Neural cell (in vitro differentiated cells): ENCODE measurements at regions not wholly inside any gene's neighbourhood (a gene's known extent, or its start where the extent isn't known, plus 50 kb on each side); places are given as distances from the start of the nearest gene placed in this dataset.

Experiments used
- H2AFZ ChIP-seq: fragments of 200-600, 300-800 bp; sonication (generic), shearing (Covaris generic); 2 replicates; pipeline ENCODE4 v1.6.0; 2014; ENCODE audit warnings: low read depth, mild to moderate bottlenecking, antibody characterized with exemption, low read length, moderate library complexity
- H3F3A ChIP-seq: fragments of 200-600 bp; shearing (Covaris generic); 2 replicates; pipeline ENCODE4 v1.6.1; 2016; ENCODE audit warnings: mild to moderate bottlenecking, moderate library complexity, mixed read lengths, antibody characterized with exemption, low read length; ENCODE audit not compliant: insufficient read depth, poor library complexity, severe bottlenecking
- H3K27ac ChIP-seq: fragments of 200-600, 300-800 bp; sonication (generic), shearing (Covaris generic); 2 replicates; pipeline ENCODE4 v1.5.1; 2014; ENCODE audit warnings: mild to moderate bottlenecking, low read length, moderate library complexity
- H3K27me3 ChIP-seq: fragments of 300-800, 200-600 bp; sonication (generic), shearing (Covaris generic); 2 replicates; pipeline ENCODE4 v1.6.0; 2014; ENCODE audit warnings: mild to moderate bottlenecking, low read depth, low read length, moderate library complexity; ENCODE audit not compliant: insufficient read depth
- H3K36me3 ChIP-seq: fragments of 300-800, 200-600 bp; sonication (generic), shearing (Covaris generic); 2 replicates; pipeline ENCODE4 v1.5.1; 2014; ENCODE audit warnings: mild to moderate bottlenecking, antibody characterized with exemption, low read length, moderate library complexity; ENCODE audit not compliant: insufficient read depth
- H3K4me2 ChIP-seq: fragments of 300-800, 200-600 bp; sonication (generic), shearing (Covaris generic); 2 replicates; pipeline ENCODE4 v1.6.0; 2014; ENCODE audit warnings: mild to moderate bottlenecking, low read length
- H3K4me3 ChIP-seq: fragments of 300-800, 200-600 bp; sonication (generic), shearing (Covaris generic); 2 replicates; pipeline ENCODE4 v1.5.1; 2014; ENCODE audit warnings: mild to moderate bottlenecking, low read length, moderate library complexity
- H3K79me2 ChIP-seq: fragments of 200-600 bp; shearing (Covaris generic); replicated peaks from 2 replicates; pipeline ENCODE4 v1.6.0; 2014; ENCODE audit warnings: mild to moderate bottlenecking, low read length, moderate library complexity; ENCODE audit not compliant: insufficient read depth
- H3K9ac ChIP-seq: fragments of 300-800, 200-600 bp; sonication (generic), shearing (Covaris generic); 2 replicates; pipeline ENCODE4 v1.6.1; 2016; ENCODE audit warnings: mild to moderate bottlenecking, low read length, mixed read lengths
- H3K9me2 ChIP-seq: fragments of 200-600 bp; shearing (Covaris generic); 2 replicates; pipeline ENCODE4 v1.6.1; 2016; ENCODE audit warnings: mild to moderate bottlenecking, low read length, mixed read lengths; ENCODE audit not compliant: insufficient read depth
- H3K9me3 ChIP-seq: fragments of 200-600, 300-800 bp; sonication (generic), shearing (Covaris generic); 2 replicates; pipeline ENCODE4 v1.6.1; 2016; ENCODE audit warnings: mild to moderate bottlenecking, mixed run types, low read length, moderate library complexity, mixed read lengths
- H4K20me1 ChIP-seq: fragments of 200-600 bp; shearing (Covaris generic); 2 replicates; pipeline ENCODE4 v1.6.1; 2016; ENCODE audit warnings: mild to moderate bottlenecking, mixed run types; ENCODE audit not compliant: insufficient read depth
- CTCF ChIP-seq: fragments of 450-650 bp; IDR thresholded peaks from 2 replicates; pipeline ENCODE4 v1.5.1; 2014; ENCODE audit warnings: antibody characterized with exemption, mild to moderate bottlenecking, moderate library complexity; ENCODE audit not compliant: poor library complexity, severe bottlenecking
- EP300 ChIP-seq: fragments of 450-650 bp; conservative IDR thresholded peaks from 2 replicates; pipeline ENCODE4 v1.6.1; 2014; ENCODE audit warnings: antibody characterized with exemption, mild to moderate bottlenecking, moderate library complexity; ENCODE audit not compliant: poor library complexity, severe bottlenecking
- EZH2 ChIP-seq: fragments of 200-600, 300-800 bp; shearing (Covaris generic), sonication (generic); IDR thresholded peaks from 2 replicates; pipeline ENCODE4 v1.6.1; 2014; ENCODE audit warnings: antibody characterized with exemption, low read length, borderline replicate concordance, mild to moderate bottlenecking; ENCODE audit not compliant: insufficient read depth, poor library complexity, severe bottlenecking
- MXI1 ChIP-seq: fragments of 450-650 bp; conservative IDR thresholded peaks from 2 replicates; pipeline ENCODE4 v1.6.1; 2014; ENCODE audit warnings: antibody characterized with exemption, mild to moderate bottlenecking; ENCODE audit not compliant: poor library complexity, severe bottlenecking
- POLR2AphosphoS5 ChIP-seq: IDR thresholded peaks from 2 replicates; pipeline ENCODE4 v1.6.1; 2012
- RAD21 ChIP-seq: fragments of 450-650 bp; conservative IDR thresholded peaks from 2 replicates; pipeline ENCODE4 v1.6.1; 2014; ENCODE audit warnings: antibody characterized with exemption, mild to moderate bottlenecking, moderate library complexity
- SMC3 ChIP-seq: fragments of 450-650 bp; conservative IDR thresholded peaks from 2 replicates; pipeline ENCODE4 v1.6.1; 2014; ENCODE audit warnings: antibody characterized with exemption, mild to moderate bottlenecking, moderate library complexity; ENCODE audit not compliant: poor library complexity
- TAF1 ChIP-seq: IDR thresholded peaks from 2 replicates; pipeline ENCODE4 v1.6.1; 2012; ENCODE audit warnings: low read depth
- TF ChIP-seq, protein P1 (sequence below): IDR thresholded peaks from 2 replicates; pipeline ENCODE4 v1.6.1; 2012; ENCODE audit warnings: borderline replicate concordance

- H3K27me3 ChIP-seq, result no peaks in the 10 kb centered on the region
- H3K9me2 ChIP-seq, result no peaks in the 10 kb centered on the region
- TF ChIP-seq SMC3, result no peak
- no peak for TF ChIP-seq CTCF
- TF ChIP-seq, protein P1, sequence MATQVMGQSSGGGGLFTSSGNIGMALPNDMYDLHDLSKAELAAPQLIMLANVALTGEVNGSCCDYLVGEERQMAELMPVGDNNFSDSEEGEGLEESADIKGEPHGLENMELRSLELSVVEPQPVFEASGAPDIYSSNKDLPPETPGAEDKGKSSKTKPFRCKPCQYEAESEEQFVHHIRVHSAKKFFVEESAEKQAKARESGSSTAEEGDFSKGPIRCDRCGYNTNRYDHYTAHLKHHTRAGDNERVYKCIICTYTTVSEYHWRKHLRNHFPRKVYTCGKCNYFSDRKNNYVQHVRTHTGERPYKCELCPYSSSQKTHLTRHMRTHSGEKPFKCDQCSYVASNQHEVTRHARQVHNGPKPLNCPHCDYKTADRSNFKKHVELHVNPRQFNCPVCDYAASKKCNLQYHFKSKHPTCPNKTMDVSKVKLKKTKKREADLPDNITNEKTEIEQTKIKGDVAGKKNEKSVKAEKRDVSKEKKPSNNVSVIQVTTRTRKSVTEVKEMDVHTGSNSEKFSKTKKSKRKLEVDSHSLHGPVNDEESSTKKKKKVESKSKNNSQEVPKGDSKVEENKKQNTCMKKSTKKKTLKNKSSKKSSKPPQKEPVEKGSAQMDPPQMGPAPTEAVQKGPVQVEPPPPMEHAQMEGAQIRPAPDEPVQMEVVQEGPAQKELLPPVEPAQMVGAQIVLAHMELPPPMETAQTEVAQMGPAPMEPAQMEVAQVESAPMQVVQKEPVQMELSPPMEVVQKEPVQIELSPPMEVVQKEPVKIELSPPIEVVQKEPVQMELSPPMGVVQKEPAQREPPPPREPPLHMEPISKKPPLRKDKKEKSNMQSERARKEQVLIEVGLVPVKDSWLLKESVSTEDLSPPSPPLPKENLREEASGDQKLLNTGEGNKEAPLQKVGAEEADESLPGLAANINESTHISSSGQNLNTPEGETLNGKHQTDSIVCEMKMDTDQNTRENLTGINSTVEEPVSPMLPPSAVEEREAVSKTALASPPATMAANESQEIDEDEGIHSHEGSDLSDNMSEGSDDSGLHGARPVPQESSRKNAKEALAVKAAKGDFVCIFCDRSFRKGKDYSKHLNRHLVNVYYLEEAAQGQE, result no peak
- no peak for TF ChIP-seq POLR2AphosphoS5
- TF ChIP-seq TAF1, result no peak
- no peak for TF ChIP-seq EZH2
- no peak for TF ChIP-seq MXI1
- TF ChIP-seq EP300, result no peak
- TF ChIP-seq RAD21, result no peak
- H3K4me2 ChIP-seq, result no peak overlapping the region
- H3K4me3 ChIP-seq, result no peak overlapping the region
- no peaks in the 10 kb centered on the region for H3K79me2 ChIP-seq
- no peaks in the 10 kb centered on the region for H4K20me1 ChIP-seq
- no peaks in the 10 kb centered on the region for H3K9me3 ChIP-seq
- H3F3A ChIP-seq, result peaks cover 3% of the 10 kb centered on the region
- no peak overlapping the region for H3K9ac ChIP-seq
- no peak overlapping the region for H3K27ac ChIP-seq
- no peaks in the 10 kb centered on the region for H3K36me3 ChIP-seq
- H2AFZ ChIP-seq, result no peak overlapping the region
Measured at GRCh38 chr10:60645980-60646379, 132.3 kb upstream of the CDK1 start.

GRCh38 chr10:60644436-60645130 lies 133.7 kb upstream of the CDK1 start:
- TF ChIP-seq MXI1, result no peak
- TF ChIP-seq POLR2AphosphoS5, result no peak
- TF ChIP-seq TAF1, result no peak
- TF ChIP-seq EZH2, result no peak
- TF ChIP-seq CTCF, result no peak
- no peak for TF ChIP-seq SMC3
- no peak for TF ChIP-seq EP300
- Histone ChIP-seq H3K9me3 (no peaks in the 10 kb centered on the region), H3K9ac (no peak overlapping the region), H3K27ac (no peak overlapping the region), H4K20me1 (no peaks in the 10 kb centered on the region), H3F3A (peaks cover 3% of the 10 kb centered on the region), H3K79me2 (no peaks in the 10 kb centered on the region), H3K4me3 (no peak overlapping the region), H3K4me2 (no peak overlapping the region), H3K27me3 (no peaks in the 10 kb centered on the region), H3K36me3 (no peaks in the 10 kb centered on the region), H3K9me2 (no peaks in the 10 kb centered on the region), H2AFZ (no peak overlapping the region)
